WI38 (cell line): ENCODE measurements at regions not wholly inside any gene's neighbourhood (a gene's known extent, or its start where the extent isn't known, plus 50 kb on each side); places are given as distances from the start of the nearest gene placed in this dataset.

ENCODE experiments used
- H3K4me3 ChIP-seq: 2 replicates; pipeline ENCODE4 v1.5.1; 2011; ENCODE audit warnings: low read depth, mild to moderate bottlenecking, control low read depth, low read length
- TF ChIP-seq, protein P1 (sequence below): IDR thresholded peaks from 2 replicates; pipeline ENCODE4 v1.5.1; 2012; ENCODE audit warnings: low read depth, mild to moderate bottlenecking, control low read depth, low read length

DNA sequence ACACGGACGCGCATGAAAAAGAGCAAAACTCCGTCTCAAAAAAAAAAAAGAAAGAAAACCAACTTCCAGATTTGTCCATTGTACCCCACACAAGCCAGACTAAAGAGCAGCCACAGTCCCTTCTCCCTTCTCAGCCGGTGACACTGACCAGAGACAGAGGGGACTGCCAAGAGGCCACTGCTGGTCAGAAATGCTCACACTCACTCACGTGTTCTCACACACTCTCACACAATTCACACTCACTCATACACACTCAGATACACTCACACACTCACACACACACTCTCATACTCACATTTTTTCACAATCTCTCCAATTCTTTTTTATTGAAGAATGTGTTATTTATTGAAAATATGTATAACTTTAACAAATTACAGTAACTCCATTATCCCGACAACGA is 90.8 kb upstream of the RAB4A start:
- TF ChIP-seq, protein P1, sequence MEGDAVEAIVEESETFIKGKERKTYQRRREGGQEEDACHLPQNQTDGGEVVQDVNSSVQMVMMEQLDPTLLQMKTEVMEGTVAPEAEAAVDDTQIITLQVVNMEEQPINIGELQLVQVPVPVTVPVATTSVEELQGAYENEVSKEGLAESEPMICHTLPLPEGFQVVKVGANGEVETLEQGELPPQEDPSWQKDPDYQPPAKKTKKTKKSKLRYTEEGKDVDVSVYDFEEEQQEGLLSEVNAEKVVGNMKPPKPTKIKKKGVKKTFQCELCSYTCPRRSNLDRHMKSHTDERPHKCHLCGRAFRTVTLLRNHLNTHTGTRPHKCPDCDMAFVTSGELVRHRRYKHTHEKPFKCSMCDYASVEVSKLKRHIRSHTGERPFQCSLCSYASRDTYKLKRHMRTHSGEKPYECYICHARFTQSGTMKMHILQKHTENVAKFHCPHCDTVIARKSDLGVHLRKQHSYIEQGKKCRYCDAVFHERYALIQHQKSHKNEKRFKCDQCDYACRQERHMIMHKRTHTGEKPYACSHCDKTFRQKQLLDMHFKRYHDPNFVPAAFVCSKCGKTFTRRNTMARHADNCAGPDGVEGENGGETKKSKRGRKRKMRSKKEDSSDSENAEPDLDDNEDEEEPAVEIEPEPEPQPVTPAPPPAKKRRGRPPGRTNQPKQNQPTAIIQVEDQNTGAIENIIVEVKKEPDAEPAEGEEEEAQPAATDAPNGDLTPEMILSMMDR: no peak
- H3K4me3 ChIP-seq: no peak overlapping the region

DNA sequence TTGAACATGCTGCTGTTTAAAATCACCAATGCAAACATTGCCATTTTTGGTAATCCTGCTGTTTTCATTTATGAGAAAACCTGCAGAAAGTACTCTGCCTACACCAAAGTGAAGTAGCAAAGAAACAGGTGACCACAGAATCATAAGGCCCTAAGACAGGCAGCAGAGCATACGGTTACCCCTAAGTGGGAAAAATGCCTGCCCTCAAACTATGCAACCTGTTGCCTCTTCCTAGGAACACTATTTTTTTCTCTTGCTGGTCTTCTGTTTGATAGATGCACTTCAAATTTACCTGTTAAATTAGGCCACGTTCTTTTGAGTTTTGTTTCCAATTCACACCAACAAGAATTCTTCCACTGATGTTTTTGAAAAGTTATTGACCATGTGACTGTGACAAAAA is 89.5 kb upstream of the RAB4A start:
- no peak overlapping the region for H3K4me3 ChIP-seq
- TF ChIP-seq, protein P1: no peak

DNA sequence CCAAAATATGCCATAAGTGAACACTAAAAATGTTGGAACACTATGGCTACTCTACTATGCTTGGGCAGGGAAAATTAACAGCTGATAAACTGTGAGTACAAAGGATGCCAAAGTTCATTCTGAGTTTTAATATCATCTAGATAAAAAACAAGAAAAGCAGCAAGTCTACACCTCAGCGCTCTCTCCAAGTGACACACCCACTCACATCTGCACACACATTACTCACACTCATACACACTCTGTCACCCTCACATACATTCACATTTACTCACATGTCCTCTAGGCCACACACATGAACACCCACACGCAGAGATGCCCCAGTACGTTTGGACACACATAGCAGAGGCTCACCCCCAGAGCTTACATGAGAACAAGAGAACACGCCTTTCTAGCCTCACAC is 87.3 kb upstream of the RAB4A start:
- TF ChIP-seq, protein P1: no peak
- H3K4me3 ChIP-seq: no peak overlapping the region

DNA sequence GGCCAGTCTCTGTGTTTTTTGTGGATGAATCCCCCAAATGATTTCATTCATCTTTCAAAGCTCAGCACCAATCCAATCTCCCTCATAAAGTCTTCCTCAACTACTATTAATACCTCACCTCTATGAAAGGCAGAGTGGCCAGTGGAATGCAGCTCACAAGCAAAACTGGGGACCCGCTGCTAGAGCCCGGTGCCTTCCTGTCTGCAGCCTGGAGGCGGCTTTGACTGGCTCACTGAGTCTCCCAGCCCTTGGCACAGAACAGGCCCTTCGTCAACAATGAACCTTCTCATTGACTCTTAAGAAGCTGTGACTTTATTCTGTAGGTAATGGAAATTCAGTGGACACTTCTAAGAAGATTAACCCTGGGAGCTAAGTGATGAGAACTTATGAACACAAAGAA is 86.8 kb upstream of the RAB4A start:
- no peak overlapping the region for H3K4me3 ChIP-seq
- TF ChIP-seq, protein P1: no peak

DNA sequence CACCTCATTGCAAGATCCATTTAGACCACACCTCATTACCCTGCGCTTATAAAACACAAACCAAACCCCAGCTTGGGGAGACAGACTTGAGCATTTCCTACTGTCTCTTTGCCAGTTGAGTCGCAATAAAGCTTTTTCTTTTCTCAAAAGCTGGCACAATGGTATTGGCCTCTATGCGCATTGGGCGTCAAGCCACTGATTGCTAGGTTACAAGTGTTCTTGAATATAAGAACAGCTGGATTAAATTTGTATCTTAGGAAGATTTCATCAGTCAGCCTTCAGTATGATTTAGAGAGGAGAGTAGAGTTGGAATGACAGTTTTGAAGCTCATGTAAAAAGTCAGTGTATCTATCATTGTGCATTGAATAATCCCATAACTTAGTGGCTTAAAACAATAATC is 84.9 kb upstream of the RAB4A start:
- TF ChIP-seq, protein P1: no peak
- no peak overlapping the region for H3K4me3 ChIP-seq

DNA sequence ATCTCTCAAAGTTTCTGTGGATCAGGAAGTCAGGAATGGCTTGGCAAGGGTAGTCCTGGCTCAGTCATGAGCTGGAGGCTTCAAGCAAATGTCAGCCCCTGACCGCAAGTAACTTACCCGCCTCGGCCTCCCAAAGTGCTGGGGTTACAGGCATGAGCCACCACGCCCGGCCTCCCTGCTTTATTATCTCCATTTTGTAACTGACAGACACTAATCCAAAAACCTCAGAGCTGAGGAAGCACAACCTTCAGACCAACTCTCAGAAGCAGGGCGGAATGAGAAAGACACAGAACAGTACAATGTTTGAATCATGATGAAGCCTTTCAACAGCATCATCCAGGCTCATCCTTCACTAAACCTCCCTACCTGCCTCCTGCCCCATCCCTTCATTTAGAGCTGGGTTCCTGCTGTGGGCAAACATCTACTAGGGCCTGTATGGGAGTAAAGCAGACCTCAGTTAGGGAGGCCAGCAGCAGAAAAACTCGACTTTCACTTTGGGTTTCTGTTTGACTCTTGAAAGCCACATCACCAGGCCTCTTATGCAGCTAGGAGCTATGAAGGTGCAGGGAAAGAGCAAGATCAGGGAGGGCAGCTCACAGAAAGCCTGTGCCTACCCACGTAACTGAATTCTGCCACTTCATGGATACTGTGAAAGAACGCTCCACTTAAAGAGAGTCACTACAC is 84.4 kb upstream of the RAB4A start:
- H3K4me3 ChIP-seq: no peak overlapping the region
- TF ChIP-seq, protein P1: no peak

DNA sequence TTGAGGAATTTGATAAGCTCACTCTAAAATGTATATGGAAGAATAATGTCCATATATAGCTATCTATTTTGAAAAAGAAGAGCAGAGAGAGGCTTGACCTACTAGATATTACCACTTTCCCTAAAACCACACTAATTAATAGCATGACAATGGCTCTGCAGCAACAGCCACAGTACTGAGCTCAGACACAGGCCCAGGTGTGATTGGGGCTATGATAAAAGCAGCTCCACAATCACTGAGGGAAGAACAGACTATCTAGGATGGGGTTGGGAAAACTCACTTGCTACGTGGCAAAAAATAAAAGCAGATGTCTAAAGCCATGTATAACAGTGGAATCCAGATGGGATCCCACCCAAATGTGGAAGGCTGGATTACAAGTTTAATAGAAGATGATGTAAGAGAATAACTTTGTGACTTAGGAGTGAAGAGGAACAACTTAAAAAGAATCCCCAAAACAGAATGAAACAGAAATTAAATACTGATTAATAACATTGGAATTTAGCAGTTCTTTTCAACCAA is 80.8 kb upstream of the RAB4A start:
- no peak overlapping the region for H3K4me3 ChIP-seq
- TF ChIP-seq, protein P1: no peak
